GM12865 (cell line): ENCODE measurements at regions not wholly inside any gene's neighbourhood (a gene's known extent, or its start where the extent isn't known, plus 50 kb on each side); places are given as distances from the start of the nearest gene placed in this dataset.

Experiments
- DNase-seq: peaks from one replicate; pipeline ENCODE4 v3.0.0; 2010; ENCODE audit warnings: low read depth
- H3K4me3 ChIP-seq: 2 replicates; pipeline ENCODE4 v1.5.1; 2011; ENCODE audit warnings: mild to moderate bottlenecking, low read depth, low read length, control low read depth
- TF ChIP-seq, protein P1 (sequence below): IDR thresholded peaks from 2 replicates; pipeline ENCODE4 v1.5.1; 2011; ENCODE audit warnings: low read length, control low read depth, low read depth, inconsistent platforms; ENCODE audit not compliant: insufficient read depth; ENCODE audit errors: missing control alignments

DNA sequence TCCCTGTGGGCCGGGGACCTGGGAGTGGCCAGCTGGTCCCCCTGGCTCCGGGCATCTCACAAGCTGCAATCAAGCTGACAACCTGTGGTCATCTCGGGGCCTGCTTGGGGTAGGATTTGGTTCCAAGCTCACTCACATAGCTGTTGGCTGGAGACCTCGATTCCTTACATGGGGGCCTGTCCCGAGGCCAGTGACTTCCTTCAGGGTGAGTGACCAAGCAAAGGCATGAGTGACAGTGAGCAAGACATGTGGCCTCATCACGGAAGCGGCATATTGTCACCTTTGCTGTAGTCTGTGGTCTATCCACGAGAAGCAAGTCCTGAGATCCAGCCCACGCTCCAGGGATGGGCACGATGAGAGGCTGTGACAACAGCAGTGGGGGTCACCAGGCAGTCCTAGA, 131.4 kb upstream of the ID2 start:
- TF ChIP-seq, protein P1, sequence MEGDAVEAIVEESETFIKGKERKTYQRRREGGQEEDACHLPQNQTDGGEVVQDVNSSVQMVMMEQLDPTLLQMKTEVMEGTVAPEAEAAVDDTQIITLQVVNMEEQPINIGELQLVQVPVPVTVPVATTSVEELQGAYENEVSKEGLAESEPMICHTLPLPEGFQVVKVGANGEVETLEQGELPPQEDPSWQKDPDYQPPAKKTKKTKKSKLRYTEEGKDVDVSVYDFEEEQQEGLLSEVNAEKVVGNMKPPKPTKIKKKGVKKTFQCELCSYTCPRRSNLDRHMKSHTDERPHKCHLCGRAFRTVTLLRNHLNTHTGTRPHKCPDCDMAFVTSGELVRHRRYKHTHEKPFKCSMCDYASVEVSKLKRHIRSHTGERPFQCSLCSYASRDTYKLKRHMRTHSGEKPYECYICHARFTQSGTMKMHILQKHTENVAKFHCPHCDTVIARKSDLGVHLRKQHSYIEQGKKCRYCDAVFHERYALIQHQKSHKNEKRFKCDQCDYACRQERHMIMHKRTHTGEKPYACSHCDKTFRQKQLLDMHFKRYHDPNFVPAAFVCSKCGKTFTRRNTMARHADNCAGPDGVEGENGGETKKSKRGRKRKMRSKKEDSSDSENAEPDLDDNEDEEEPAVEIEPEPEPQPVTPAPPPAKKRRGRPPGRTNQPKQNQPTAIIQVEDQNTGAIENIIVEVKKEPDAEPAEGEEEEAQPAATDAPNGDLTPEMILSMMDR = no peak
- no peak for DNase-seq
- H3K4me3 ChIP-seq = no peak overlapping the region

DNA sequence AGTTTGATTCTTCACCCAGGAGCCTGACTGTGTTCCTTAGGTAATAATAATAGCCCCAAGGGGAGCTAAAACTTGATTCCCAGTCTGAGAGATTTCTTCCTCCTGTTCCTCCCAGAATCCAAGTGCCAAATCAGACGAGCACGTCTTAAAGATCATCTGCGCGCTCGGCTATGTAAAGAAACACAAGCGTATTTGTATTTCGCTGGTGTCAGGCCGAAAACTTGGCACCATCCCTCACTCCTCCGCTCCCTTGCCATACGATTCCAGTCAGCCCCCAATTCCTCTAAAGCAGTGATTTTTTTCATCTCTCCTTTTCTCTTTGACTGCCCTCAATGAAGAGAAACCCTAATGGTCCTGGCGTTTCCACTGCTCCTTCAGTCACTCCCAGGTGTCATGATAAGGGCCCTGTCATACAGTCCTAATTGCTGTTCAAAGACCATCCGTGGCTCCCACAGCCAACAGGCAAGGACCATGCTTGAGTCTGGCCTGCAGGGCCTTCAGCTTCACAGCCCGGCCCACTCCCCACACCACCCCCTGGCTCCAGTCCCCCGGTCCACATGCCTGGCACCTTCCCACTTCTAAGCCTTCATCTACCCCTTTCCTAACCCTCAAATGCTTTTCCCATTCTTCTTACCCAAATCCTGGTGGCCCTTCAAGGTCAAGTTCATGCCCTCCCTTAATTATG, 130.8 kb upstream of the ID2 start:
- no peak overlapping the region for H3K4me3 ChIP-seq
- TF ChIP-seq, protein P1 = no peak
- no peak for DNase-seq

DNA sequence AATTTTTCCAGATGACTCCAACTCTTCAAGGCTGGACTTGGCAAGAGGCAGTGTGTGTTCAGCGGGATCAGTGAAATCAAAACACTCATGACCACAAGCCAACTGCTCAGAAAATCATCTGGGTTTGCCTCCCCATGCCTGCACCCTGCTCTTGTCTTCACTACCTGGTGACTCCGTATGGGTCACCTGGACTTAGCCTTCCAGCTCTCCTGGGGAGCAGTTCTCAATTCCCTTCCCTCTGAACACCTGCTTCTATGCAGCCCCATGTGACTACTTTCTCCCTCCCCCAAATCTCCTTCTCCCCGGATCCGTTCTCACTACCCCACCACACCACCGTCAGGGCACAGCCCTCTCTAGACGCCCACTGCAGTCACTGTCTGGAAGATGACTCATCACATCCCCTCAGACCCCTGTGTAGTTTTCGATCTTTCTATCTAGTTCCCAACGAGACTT, 130.2 kb upstream of the ID2 start:
- peak; percentile 46 for DNase-seq
- H3K4me3 ChIP-seq = no peak overlapping the region
- TF ChIP-seq, protein P1 = no peak

DNA sequence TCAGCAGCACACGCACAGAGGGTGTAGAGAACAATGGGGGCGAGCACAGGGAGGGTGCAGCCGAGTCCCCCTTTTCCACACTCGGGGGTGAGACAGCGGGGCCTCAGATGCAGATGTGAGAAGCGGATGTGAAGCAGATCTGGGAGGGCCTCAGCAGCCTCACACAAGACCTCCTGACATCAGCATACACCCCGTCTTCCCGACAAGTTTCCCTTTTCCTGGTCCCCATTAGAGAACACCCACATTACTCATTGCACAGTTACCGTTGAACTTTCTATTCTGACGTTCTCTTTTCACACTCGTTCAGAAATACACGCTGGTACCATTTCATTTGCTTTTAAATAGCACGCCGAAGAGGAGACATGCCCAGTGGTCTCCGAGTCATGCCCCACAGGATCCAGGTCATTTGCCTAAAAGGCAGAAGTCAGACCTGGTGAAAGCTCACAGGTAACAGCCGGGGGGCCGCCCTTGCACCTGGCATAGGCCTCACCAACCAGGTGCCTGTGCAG, 129.5 kb upstream of the ID2 start:
- TF ChIP-seq, protein P1 = no peak
- peak; percentile 43 for DNase-seq
- peak overlapping the region; percentile 14; the same call in 1 of the 2 replicates for H3K4me3 ChIP-seq

DNA sequence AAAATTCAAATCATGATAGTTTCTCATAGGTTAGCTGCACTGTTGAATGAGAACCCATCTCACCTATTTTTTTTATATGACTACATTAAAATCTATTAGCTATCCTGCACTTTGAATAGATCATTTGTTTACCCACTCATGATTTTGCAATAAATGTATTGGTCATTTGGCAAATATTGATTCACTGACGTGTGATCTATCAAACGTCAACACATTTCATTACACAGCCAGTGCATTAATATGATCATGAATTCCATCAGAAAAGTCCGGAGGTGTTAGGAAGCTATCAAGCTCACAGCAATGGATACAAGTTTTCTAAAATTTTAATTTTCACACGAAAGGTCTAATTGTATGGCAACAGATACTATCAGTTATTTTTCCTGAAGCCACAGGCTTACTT, 128.2 kb upstream of the ID2 start:
- TF ChIP-seq, protein P1 = no peak
- no peak for DNase-seq
- no peak overlapping the region for H3K4me3 ChIP-seq

DNA sequence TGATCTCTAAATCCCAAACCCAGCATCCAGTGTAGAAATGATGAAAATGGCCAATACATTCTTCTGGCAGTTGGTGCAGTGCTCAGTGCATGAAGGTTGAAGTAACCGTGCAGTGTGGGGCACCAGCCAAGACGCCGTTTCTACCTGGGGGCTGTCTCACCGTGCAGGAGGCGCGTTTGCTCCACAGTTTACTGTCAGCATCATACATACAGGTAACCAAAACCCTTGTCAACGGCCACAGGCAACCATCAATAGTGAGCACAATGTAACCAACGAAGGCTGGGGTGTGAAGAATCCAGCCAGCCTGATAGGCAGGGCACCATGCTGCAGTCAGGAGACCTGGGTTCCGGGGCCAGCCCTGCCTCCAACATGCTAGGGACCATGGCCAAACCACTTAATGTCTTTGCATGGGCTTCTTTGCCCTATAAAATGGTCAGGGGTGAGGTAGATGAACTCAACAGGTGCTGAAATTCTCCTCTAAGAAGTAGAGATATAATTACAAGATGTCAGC, 127.5 kb upstream of the ID2 start:
- DNase-seq = no peak

More for the DNA sequence above, 127.5 kb upstream of the ID2 start:
- TF ChIP-seq, protein P1 = no peak
- H3K4me3 ChIP-seq = no peak overlapping the region
